Endothelial cell (in vitro differentiated cells): ENCODE measurements at regions not wholly inside any gene's neighbourhood (a gene's known extent, or its start where the extent isn't known, plus 50 kb on each side); places are given as distances from the start of the nearest gene placed in this dataset.

ENCODE experiments used
- DNase-seq: peaks from one replicate; pipeline ENCODE4 v3.0.0; 2021; ENCODE audit warnings: low spot score
- H3K27ac Mint-ChIP-seq: one replicate; pipeline ENCODE4 v1.8.0; 2021; ENCODE audit warnings: mixed read lengths, inconsistent platforms; ENCODE audit not compliant: unreplicated experiment
- H3K27me3 Mint-ChIP-seq: one replicate; pipeline ENCODE4 v1.8.0; 2021; ENCODE audit warnings: mild to moderate bottlenecking, moderate library complexity, mixed read lengths, inconsistent platforms; ENCODE audit not compliant: unreplicated experiment
- H3K36me3 Mint-ChIP-seq: one replicate; pipeline ENCODE4 v1.8.0; 2021; ENCODE audit warnings: mild to moderate bottlenecking, low read depth, mixed read lengths, inconsistent platforms; ENCODE audit not compliant: unreplicated experiment
- H3K4me1 Mint-ChIP-seq: one replicate; pipeline ENCODE4 v1.8.0; 2021; ENCODE audit warnings: mild to moderate bottlenecking, mixed read lengths, inconsistent platforms; ENCODE audit not compliant: unreplicated experiment
- H3K4me3 Mint-ChIP-seq: one replicate; pipeline ENCODE4 v1.8.0; 2021; ENCODE audit warnings: mild to moderate bottlenecking, mixed read lengths, inconsistent platforms; ENCODE audit not compliant: unreplicated experiment
- H3K9me3 Mint-ChIP-seq: one replicate; pipeline ENCODE4 v1.8.0; 2021; ENCODE audit warnings: mixed read lengths, inconsistent platforms; ENCODE audit not compliant: unreplicated experiment
- CTCF ChIP-seq: fragments of 200-600 bp; sonication (generic); IDR thresholded peaks from one replicate; pipeline ENCODE4 v1.5.0; 2021; ENCODE audit warnings: antibody characterized with exemption; ENCODE audit not compliant: unreplicated experiment

- no peak overlapping the region for H3K4me3 Mint-ChIP-seq
- H3K36me3 Mint-ChIP-seq: no peaks in the 10 kb centered on the region
- H3K27me3 Mint-ChIP-seq: no peaks in the 10 kb centered on the region
- TF ChIP-seq CTCF: no peak
- no peaks in the 10 kb centered on the region for H3K9me3 Mint-ChIP-seq
- H3K27ac Mint-ChIP-seq: no peak overlapping the region
- no peaks in the 10 kb centered on the region for H3K4me1 Mint-ChIP-seq
- DNase-seq: no peak
Measured at GRCh38 chr1:193525411-193525810, 339.0 kb upstream of the B3GALT2 start.

GRCh38 chr1:193524616-193525015, 338.2 kb upstream of the B3GALT2 start:
- no peak overlapping the region for H3K4me3 Mint-ChIP-seq
- no peak overlapping the region for H3K27ac Mint-ChIP-seq
- no peaks in the 10 kb centered on the region for H3K4me1 Mint-ChIP-seq
- no peaks in the 10 kb centered on the region for H3K9me3 Mint-ChIP-seq
- H3K36me3 Mint-ChIP-seq: no peaks in the 10 kb centered on the region
- DNase-seq: no peak
- no peak for TF ChIP-seq CTCF
- no peaks in the 10 kb centered on the region for H3K27me3 Mint-ChIP-seq

GRCh38 chr1:193524021-193524420, 337.6 kb upstream of the B3GALT2 start:
- no peaks in the 10 kb centered on the region for H3K9me3 Mint-ChIP-seq
- TF ChIP-seq CTCF: no peak
- H3K4me1 Mint-ChIP-seq: no peaks in the 10 kb centered on the region
- no peak overlapping the region for H3K27ac Mint-ChIP-seq
- no peak overlapping the region for H3K4me3 Mint-ChIP-seq
- DNase-seq: no peak
- H3K36me3 Mint-ChIP-seq: no peaks in the 10 kb centered on the region
- H3K27me3 Mint-ChIP-seq: no peaks in the 10 kb centered on the region

DNA sequence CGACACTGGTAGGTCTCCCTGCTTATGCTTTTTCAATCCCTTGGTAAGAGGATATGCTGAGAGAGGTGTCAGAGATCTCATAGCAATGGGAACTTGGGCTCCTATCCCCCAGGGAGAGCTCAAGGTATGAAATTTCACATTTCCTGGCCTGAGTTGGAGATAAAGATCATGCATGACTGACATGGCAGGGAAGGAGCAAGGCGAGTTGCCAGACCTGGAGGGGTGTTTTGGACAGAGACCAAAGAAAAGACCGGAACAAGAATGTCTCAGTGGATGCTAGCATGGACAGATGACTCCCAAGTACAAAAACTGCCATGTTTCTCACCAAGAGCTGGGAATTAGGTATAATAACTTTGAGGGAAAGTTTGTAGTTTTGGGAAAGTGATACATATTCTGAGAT, 334.1 kb upstream of the B3GALT2 start:
- no peak overlapping the region for H3K4me3 Mint-ChIP-seq
- H3K36me3 Mint-ChIP-seq: no peaks in the 10 kb centered on the region
- H3K9me3 Mint-ChIP-seq: no peaks in the 10 kb centered on the region
- no peak for TF ChIP-seq CTCF
- DNase-seq: no peak
- H3K4me1 Mint-ChIP-seq: no peaks in the 10 kb centered on the region
- H3K27me3 Mint-ChIP-seq: no peaks in the 10 kb centered on the region
- no peak overlapping the region for H3K27ac Mint-ChIP-seq

DNA sequence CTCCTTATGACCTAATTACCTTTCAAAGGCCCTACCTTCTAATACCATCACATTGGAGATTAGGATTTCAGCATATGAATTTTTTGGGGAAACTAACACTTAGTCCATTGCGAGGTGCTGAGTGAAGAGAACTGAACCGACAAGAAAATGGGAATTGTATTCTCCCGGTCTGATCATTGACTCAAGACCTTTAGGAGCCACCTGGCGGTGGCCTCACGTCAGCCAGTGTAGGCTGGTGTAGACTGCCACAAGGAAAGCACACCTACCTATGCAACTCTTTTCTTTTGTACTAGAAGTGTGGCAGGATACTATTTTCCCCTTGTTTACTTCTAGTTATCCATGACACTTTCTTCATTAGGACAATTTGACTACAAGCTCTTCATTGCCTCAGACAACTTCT, 333.5 kb upstream of the B3GALT2 start:
- no peak for DNase-seq
- Mint-ChIP-seq H3K27me3 (no peaks in the 10 kb centered on the region), H3K9me3 (no peaks in the 10 kb centered on the region), H3K4me1 (no peaks in the 10 kb centered on the region), H3K27ac (no peak overlapping the region), H3K36me3 (no peaks in the 10 kb centered on the region), H3K4me3 (no peak overlapping the region)
- no peak for TF ChIP-seq CTCF
